Left ventricle myocardium inferior (tissue), 1 donor: ENCODE measurements at regions not wholly inside any gene's neighbourhood (a gene's known extent, or its start where the extent isn't known, plus 50 kb on each side); places are given as distances from the start of the nearest gene placed in this dataset.

ENCODE experiments used
- DNase-seq: peaks from one replicate; pipeline ENCODE4 v3.0.0-alpha.2; 2020
- H3K27ac ChIP-seq: fragments of 200-600 bp; replicated peaks from 2 replicates; pipeline ENCODE4 v1.8.0; 2021
- H3K27me3 ChIP-seq: fragments of 200-600 bp; 2 replicates; pipeline ENCODE4 v1.8.0; 2021; ENCODE audit warnings: low read depth
- H3K36me3 ChIP-seq: fragments of 200-600 bp; 2 replicates; pipeline ENCODE4 v1.8.0; 2021
- H3K4me1 ChIP-seq: fragments of 200-600 bp; 2 replicates; pipeline ENCODE4 v1.8.0; 2021
- H3K4me3 ChIP-seq: fragments of 200-600 bp; 2 replicates; pipeline ENCODE4 v1.8.0; 2021; ENCODE audit warnings: mild to moderate bottlenecking, moderate library complexity
- H3K9me3 ChIP-seq: fragments of 200-600 bp; replicated peaks from 2 replicates; pipeline ENCODE4 v1.8.0; 2021
- CTCF ChIP-seq: fragments of 200-600 bp; IDR thresholded peaks from 2 replicates; pipeline ENCODE4 v1.8.0; 2021; ENCODE audit warnings: antibody characterized with exemption, mild to moderate bottlenecking, borderline replicate concordance
- intact Hi-C: fragments of 100-400 bp; cut with micrococcal nuclease; formaldehyde crosslinking; loops from one replicate; pipeline ENCODE4 v1.11.0; 2022
- donor health status: DM: no; HTN: yes; CAD: no; lungs with severe emphysema.

GRCh38 chr4:164373021-164373420 is 380.9 kb upstream of the SMIM31 start:
- H3K27me3 ChIP-seq = no peaks in the 10 kb centered on the region
- H3K4me3 ChIP-seq = no peak overlapping the region
- H3K4me1 ChIP-seq = no peaks in the 10 kb centered on the region
- no peak for TF ChIP-seq CTCF
- intact Hi-C loops = no loop called here
- no peaks in the 10 kb centered on the region for H3K9me3 ChIP-seq
- H3K27ac ChIP-seq = no peak overlapping the region
- DNase-seq = no peak
- H3K36me3 ChIP-seq = no peaks in the 10 kb centered on the region

- intact Hi-C loops = no loop called here
- TF ChIP-seq CTCF = no peak
- Histone ChIP-seq H3K4me1 (no peaks in the 10 kb centered on the region), H3K36me3 (no peaks in the 10 kb centered on the region), H3K4me3 (no peak overlapping the region), H3K27me3 (peaks cover 15% of the 10 kb centered on the region), H3K9me3 (no peaks in the 10 kb centered on the region), H3K27ac (no peak overlapping the region)
- no peak for DNase-seq
Observed at GRCh38 chr4:164377277-164377676, 376.7 kb upstream of the SMIM31 start.

GRCh38 chr4:164378361-164378760 is 375.6 kb upstream of the SMIM31 start:
- no peak overlapping the region for H3K4me3 ChIP-seq
- intact Hi-C loops = no loop called here
- H3K36me3 ChIP-seq = no peaks in the 10 kb centered on the region
- DNase-seq = no peak
- peaks cover 26% of the 10 kb centered on the region for H3K27me3 ChIP-seq
- H3K4me1 ChIP-seq = no peaks in the 10 kb centered on the region
- no peak for TF ChIP-seq CTCF
- no peaks in the 10 kb centered on the region for H3K9me3 ChIP-seq
- no peak overlapping the region for H3K27ac ChIP-seq

- H3K36me3 ChIP-seq = no peaks in the 10 kb centered on the region
- no peak overlapping the region for H3K27ac ChIP-seq
- no peaks in the 10 kb centered on the region for H3K9me3 ChIP-seq
- H3K4me1 ChIP-seq = no peaks in the 10 kb centered on the region
- no peak for DNase-seq
- peaks cover 39% of the 10 kb centered on the region for H3K27me3 ChIP-seq
- TF ChIP-seq CTCF = no peak
- no peak overlapping the region for H3K4me3 ChIP-seq
- intact Hi-C loops = no loop called here
Observed at GRCh38 chr4:164379694-164380093, 374.2 kb upstream of the SMIM31 start.

- intact Hi-C loops = no loop called here
- no peaks in the 10 kb centered on the region for H3K9me3 ChIP-seq
- H3K27me3 ChIP-seq = peaks cover 52% of the 10 kb centered on the region
- no peaks in the 10 kb centered on the region for H3K36me3 ChIP-seq
- H3K27ac ChIP-seq = no peak overlapping the region
- H3K4me3 ChIP-seq = no peak overlapping the region
- no peak for DNase-seq
- H3K4me1 ChIP-seq = no peaks in the 10 kb centered on the region
- no peak for TF ChIP-seq CTCF
Observed at GRCh38 chr4:164381859-164382258, 372.1 kb upstream of the SMIM31 start.

- peak overlapping the region; percentile 48 for H3K4me3 ChIP-seq
- H3K9me3 ChIP-seq = no peaks in the 10 kb centered on the region
- intact Hi-C loops = no loop called here
- peaks cover 52% of the 10 kb centered on the region for H3K27me3 ChIP-seq
- no peaks in the 10 kb centered on the region for H3K36me3 ChIP-seq
- no peak for DNase-seq
- no peak overlapping the region for H3K27ac ChIP-seq
- H3K4me1 ChIP-seq = no peaks in the 10 kb centered on the region
- TF ChIP-seq CTCF = no peak
Observed at GRCh38 chr4:164383058-164383357, 370.9 kb upstream of the SMIM31 start.
